GM18499 (cell line): ENCODE measurements at regions not wholly inside any gene's neighbourhood (a gene's known extent, or its start where the extent isn't known, plus 50 kb on each side); places are given as distances from the start of the nearest gene placed in this dataset.

Experiments used
- ATAC-seq: cut with Tn5 transposase; IDR thresholded peaks from one replicate; pipeline ENCODE4 v1.9.1; 2021; ENCODE audit warnings: moderate number of reproducible peaks; ENCODE audit not compliant: insufficient read depth, unreplicated experiment

DNA sequence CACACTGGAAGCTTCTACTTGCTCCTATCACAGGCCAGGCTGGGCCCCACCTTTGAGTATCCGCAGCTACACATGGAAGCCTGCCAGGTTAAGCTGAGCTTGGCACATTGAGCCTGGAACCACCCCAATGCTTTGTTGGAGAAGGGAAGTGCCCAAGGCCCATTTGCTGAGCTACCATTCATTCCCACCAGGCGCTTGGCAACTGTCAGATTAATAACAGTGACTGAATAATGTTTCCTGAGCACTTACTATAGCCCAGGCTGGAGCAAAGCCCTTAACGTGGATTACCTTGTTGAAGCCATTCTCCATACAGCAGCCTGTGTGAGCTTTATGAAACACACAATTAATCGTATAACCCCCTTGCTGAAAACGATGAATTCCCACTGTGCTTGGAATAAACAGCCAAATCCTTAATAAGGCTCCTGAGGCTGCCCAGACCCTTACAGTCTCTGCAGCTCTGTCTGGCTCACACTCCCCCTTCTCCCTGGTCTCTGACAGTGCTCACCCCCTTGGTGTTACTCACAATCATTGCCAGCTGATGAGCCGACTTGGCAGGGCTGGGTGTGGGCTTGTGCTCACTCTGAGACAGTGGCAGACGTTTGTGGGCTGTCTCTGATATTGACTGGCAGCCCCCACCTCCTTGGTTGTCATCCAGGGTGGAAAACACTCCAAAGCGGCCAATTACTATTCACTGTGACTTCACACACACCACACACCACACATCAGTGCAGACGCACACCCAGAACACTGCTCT is 357.1 kb downstream of the MAFB start:
- ATAC-seq: no peak

DNA sequence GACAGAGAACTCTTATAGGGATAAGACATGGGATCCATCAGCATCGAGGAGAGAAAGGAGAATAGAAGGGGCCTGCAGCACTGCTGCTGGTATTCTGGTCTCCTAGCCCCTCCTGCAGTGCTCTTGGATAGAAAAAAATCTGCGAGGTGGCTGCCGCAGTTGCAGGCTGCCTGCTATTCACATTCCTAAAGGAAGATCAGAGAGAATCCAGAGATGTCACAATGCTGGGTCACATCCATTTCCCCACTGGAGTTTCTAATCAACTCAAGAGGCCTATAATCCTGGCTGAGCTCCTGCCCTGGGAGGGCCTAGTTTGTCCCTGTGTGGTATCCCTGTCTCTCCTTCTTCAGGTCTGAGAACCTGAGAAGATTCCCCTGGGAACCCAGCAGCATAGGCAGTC is 357.8 kb downstream of the MAFB start:
- ATAC-seq: no peak

DNA sequence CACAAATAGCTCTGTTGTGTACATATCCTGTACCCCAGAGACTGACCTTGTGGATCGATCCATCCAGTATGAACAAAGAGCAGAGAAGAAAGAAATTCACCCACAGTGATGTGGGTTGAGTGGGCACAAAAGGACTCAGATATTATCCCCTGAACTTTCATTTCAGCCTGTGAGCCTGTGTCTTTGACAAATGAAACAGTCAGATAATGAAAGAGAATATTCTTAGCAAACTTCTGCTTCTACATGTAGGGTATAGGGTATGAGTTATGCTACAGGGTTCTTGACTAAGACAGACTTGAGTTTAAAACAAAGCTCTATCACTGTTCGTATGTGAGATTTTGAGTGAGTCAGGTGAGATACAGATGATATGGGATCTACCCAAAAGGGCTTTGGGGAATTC is 359.7 kb downstream of the MAFB start:
- ATAC-seq: no peak

DNA sequence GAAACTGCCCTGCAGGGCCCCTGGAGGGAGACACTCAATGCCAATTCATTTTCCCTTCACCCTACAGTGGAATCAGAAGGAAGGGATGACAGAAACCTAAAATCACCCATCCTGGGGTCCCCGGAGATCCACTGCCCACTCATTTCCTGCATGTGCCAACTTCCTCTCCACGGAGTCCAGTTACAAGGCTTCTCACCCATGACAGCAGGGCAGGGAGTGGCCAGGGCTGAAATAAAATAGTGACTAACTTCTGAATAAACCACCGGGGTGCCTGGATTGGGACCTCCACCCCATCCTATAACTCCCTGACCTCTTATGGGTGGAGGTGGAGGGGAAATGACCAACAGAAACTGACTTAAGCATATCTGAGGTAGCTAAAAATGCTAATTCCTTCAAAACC is 362.3 kb downstream of the MAFB start:
- no peak for ATAC-seq

DNA sequence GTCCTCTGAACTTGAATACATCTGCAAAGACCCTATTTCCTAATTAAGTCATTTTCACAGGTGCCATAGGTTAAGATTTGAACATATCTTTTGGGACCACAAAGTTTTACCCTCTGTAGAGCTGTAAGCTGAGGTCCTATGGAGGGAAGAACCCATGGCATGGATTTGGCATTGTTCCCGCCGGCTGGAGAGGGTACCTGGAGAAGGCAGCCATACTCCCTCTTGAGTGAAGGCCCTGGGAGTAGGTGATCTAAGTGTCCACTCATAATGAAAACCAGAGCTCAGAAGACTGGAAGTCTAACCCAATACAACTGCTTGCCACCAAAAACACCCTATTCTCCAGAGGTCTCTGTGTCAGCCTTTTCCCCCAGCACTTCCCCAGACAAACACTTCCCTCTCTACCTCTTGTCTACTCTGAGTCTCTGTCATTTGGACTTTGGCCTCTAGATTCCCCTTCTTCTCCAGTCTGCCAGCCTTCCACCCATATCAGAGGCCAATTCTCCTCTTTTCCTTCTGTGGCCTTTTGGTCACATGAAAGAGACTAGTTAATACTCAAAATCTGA is 363.9 kb downstream of the MAFB start:
- no peak for ATAC-seq

DNA sequence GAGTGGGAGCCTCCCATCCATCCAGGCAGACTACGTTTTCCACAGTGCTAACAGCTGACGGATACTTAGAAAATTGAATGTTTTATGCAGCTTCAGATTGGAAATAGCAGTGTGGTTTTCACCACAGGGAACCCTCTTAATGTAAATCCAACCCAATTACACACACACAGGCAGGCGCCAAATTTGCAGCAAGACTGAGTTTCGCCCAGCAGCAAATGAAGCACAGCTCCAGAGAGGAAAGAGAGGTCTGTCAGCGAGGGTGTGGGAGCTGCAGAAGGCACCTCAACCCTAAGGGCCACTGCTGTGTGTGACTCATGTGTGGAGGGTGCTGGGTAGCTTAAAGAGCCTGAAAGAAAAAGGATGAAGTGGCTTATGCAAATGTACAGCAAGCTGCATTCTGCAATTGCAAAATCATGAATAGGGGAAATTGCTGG is 365.7 kb downstream of the MAFB start:
- ATAC-seq: no peak

DNA sequence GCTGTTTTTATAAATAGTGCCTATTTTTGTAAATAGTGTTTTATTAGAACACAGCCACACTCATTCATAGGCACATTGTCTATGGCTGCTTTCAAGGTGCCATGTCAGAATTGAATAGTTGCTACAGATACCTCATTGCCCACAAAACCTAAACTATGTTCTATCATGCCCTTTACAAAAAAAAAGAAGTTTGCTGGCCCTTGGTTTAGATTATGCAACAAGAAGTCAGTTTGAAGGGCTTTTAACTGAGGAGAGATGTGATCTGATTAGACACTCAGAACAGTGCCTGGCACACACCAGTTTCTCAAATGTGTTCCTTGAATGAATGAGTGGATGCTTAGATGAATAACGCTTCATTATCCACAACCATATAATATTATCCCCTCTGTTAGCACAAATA is 366.1 kb downstream of the MAFB start:
- ATAC-seq: no peak

DNA sequence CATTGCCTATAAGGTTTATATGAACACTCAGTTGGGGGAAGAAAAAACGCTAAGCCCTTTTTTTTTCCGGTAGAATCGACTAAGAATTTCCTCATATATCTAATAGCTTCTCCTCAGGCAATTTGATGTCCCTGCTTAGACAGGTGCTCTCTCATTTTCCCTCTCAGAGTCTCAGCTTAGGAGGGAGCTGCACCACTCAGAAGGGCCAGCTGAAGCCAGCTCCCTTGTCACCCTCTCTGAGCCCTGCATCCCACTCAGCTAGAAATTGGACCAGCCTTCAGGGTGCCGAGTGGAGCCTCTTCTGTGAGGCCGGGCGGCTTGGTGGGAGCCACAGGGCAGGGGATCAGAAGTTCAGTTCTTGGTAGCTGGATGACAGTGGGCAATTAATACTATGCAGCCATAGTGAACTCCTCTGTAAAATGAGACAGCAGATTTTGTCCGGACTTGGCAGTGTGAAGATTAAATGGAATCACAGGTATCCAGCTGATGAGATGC is 368.5 kb downstream of the MAFB start:
- ATAC-seq: no peak

DNA sequence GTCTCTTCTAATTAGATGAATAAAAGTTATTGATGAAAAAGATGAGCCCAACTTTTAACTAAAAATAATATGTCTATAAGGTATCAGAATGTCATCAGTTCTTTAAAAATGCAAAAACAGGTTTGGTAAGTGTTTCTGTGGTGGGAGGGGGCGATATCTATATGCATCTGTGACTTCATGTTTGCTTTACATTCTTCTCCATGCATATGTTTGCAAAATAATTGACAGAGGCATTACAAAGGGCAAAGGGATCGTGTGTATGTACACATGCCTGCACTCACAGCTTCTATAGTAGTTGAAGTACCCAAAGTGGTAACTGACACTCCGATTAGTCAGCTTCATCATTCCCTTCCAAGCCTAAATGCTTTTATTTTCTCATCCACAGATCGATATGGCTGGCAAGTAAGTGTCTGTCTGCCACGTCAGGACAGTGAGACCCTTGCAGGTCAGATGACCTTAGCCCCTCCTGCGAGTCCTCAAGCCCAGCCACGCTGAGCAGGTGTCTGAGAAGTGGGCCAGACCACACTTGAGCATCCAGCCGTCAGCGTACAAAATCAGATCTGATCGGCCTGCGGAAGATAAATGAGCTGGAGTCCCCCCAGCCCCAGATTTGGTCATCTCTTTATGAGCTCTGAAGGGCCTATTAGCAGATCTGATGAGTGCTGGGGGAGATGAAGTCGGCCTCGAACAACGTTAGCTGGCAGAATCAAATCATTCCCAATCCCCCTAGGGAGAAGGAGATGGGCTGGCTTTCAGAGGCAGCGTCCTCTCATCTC is 369.1 kb downstream of the MAFB start:
- ATAC-seq: no peak

DNA sequence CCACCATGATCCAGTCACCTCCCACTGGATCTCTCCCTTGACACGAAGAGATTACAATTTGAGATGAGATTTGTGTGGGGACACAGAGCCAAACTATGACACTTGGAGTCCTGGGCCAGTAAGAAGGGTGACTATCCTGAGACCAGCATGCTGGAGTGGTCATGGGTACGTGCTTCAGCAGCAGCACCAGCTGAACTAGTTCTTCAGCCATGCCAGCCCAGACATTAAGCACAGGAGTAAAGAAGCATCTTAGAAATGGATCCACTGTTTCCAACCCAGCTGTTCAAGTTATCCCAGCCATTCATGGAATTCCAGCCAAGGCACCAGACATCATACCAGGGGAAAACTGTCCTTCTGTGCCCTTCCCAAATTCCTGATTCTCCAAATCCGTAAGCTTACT is 370.0 kb downstream of the MAFB start:
- ATAC-seq: no peak

DNA sequence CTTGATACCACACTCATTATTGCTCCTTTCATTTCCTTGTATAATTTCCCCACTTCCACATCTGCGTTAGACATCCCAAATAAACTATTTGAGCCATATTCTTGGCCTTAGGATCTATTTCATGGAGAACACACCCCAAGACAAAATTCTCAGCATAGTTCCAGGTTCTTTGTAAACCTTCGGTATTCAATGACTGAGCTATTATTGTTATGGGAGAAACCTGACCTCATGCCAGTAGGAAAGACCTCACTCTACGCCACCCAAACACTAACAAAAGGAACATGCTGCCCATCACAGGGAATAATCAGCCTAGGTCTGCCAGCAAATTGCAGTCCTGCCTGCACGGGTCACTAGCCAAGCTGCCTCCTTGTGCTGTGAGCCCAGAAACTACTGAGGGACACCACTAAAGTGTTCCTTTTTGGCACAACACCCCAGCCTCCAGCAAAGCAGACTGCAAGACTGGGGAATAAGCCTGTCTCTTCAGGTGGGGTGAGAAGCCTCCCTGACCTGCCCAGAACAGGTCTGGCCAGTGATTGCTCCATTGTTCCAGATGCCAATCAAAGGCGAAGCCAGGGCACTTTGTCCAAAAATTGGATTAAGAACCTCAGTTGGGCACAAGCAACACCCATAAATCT is 371.8 kb downstream of the MAFB start:
- no peak for ATAC-seq

DNA sequence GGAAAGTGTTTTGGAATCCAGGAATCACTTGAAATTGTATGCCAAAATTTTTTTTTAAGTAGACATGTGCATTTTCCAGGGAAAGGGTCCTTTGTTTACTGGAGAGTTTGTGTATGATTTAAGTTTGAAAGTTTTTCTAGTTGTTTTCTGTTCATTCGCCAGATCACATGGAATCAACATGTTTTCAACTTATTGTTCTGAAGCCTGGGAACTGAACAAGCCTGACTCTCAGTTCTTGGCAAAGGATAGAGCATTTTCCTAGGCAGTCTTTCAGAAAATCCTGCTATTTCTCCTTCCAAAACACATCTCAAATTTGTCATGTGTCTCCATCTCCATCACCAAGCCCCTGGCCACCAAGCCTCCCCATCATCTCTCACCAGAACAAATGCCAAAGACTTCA is 374.8 kb downstream of the MAFB start:
- ATAC-seq: no peak

DNA sequence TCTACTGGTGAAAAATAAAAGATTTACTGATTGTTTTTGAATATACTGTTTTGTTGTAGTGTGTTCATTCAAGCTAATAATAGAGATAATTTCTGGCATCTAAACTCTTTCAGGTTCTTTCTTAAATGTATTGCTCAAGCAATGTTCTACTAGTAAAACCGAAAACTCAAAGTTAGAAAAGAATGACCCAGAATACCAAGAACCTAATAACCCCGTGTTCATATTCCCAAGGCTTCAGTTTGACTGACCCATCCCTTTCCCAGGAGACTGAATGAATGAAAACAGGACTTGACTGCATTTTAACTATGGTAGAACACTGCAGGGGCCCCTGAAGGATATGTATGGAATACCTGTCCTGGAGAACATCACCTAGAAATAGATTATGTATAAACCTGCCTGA is 375.3 kb downstream of the MAFB start:
- ATAC-seq: no peak

DNA sequence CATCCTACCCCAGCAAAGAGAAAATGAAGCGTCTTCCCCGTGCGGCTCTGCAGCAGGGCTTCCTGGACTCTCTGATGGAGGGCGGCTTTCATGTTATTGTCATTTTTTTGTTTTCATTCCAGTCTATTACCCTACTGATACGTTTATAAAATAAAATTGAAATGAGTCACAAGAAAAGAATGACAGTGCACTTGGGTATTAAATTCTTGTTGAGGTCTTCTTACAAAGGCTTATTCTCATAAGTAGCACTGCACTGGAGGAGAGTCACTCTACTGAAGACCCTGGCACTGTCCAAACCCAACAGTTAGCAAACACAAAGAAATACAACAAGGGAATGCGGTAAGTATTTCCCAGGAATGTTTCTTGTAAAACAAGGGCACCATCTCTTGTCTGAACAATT is 379.3 kb downstream of the MAFB start:
- no peak for ATAC-seq

DNA sequence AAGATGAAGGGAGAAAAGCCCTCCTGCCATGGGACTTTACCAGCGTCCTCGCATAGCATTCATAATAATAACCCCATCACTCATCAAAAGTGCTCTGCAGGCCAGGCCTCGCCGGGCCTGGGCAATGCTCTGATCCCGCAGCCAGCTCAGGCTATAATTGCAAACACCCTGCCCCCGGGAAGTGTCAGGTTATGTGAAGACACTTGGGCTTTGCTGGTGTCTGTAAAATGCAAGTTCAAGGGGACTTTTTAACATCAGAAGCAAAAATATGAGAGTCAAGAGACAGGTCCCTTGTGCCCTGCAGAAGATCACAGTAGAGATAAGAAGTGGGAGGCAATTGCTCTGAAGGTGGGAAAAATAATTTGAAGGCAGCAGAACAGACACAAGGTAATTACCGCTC is 381.0 kb downstream of the MAFB start:
- no peak for ATAC-seq

DNA sequence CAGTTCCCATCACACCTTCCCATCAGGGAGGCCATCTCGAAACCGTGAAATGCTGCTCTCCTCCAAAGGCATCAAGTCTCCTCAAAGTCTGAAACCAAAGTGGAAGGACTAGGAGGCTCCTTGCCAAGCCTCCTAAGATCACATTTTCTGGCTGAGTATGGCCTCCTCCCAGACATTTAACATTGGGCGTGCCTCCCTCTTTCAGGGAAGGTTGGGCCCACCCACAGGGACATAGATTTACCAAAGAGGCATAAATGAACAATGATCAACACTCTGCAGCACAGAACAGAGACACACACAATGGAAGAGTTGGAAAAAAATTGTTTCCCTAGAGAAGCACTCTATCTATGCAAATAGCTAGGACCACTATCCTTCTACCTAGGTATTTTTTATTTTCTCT is 381.8 kb downstream of the MAFB start:
- no peak for ATAC-seq

DNA sequence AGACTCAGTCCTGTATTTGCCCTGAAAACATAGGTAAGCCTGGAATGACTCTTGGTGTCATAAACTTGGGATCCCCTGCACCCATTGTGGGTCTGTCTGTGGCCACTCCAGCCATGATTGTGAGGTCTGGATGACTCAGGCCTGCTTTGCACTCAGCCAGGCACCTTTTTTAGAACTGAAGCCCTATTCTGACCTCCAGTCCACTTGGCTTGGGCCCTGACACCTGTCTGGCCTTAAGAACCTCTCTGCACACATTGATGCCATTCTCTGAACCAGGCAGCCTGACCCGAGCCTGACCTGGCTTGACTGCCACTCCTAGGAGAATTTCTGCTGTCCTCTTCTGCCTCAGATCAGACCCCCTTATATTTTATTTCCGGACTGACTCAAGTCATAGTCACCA is 383.7 kb downstream of the MAFB start:
- no peak for ATAC-seq

DNA sequence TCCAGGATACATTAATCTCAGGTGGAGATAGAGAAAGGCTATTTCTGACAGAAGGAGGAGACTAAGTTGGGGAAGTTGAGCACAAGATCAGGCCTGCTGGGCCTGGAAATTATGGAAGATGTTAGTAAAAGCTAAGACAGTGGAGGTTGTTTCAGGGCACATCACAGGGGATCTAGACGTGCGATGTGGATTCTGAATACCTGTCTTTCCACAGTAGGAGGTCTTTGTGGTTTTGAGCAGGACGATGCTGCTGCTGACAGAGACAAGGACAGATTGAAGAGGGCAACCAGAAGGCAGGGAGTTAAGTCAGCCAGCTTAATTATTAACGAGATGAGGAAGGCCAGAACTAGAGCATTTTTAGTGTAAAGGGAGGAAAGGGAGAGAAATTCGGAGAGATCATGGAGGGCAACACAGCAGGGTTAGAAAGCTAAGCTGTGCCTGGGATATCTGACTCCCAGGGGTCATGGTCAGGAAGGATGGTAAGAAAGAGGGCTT is 384.9 kb downstream of the MAFB start:
- ATAC-seq: no peak

DNA sequence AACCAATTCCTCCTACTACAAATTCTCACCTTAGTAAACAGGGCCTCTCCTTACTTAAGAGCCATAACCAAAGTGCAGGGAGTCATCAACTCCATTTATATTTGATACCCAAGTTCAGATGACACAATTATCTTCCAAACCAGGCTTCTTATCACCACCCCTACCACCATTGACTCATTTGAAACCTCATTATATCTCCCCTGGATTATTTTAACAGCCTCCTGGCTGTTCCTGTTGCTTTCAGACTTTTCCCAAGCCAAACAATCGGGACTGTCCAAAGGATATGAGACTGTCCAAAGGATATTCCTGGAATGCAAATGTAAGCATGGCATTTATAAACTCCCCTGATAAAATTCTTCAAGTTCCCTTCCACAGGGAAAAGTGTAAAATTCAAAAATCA is 394.3 kb downstream of the MAFB start:
- no peak for ATAC-seq

DNA sequence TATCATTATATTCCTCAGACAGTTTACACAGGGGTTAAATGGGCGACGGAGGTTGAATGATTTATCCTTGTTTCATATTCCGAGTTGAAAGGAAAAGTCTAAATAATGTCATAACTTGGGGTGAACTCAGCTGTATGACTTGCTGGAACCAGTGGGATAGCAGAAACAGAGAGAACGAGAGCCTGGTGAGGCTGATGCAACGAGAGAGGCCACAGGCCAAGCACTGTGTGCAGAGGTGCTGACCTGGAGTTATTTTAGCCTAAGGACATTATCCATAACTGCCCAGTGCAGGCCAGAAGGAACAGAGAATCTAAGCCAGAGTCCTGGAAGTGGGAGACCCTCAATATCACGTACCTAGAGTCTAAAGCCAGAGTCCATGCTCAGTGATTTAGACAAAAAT is 394.9 kb downstream of the MAFB start:
- ATAC-seq: no peak

DNA sequence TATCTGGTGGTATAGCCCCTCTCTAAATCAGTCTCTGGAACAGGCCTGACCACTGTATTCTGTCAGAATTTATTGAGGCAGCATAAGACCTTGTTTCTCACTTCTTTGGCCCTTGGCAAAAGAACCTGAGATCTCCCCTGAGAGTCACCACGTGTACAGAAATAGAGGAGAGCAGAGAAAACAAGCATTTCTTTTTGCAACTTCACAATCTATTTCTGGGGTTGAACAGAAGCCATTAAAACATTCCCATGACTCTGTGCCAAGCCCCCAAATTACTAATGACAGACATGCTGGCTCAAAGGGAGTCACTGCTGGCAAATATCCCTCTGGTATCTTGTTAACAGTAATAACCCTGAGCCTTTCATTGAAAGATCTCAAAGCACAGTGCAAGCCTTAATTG is 395.3 kb downstream of the MAFB start:
- no peak for ATAC-seq
